ENCODE measurements at regions not wholly inside any gene's neighbourhood (a gene's known extent, or its start where the extent isn't known, plus 50 kb on each side); places are given as distances from the start of the nearest gene placed in this dataset.

GRCh38 chr11:71080239-71081097, 171.9 kb downstream of the SHANK2 start:
- Mint-ChIP-seq H3K36me3 (ENCODE audit: insufficient read depth) (peaks cover 3% of the 10 kb centered on the region), H3K4me1 (no peaks in the 10 kb centered on the region), H3K27me3 (peaks cover 23% of the 10 kb centered on the region), H3K9me3 (no peaks in the 10 kb centered on the region), H3K4me3 (no peak overlapping the region), H3K27ac (ENCODE audit: low read depth) (no peak overlapping the region)
- no peak for DNase-seq (ENCODE audit: low spot score in 2 of 2)
- ATAC-seq (replicated peaks; ENCODE audit: extremely low read depth, poor library complexity, severe bottlenecking) = no peak

DNA sequence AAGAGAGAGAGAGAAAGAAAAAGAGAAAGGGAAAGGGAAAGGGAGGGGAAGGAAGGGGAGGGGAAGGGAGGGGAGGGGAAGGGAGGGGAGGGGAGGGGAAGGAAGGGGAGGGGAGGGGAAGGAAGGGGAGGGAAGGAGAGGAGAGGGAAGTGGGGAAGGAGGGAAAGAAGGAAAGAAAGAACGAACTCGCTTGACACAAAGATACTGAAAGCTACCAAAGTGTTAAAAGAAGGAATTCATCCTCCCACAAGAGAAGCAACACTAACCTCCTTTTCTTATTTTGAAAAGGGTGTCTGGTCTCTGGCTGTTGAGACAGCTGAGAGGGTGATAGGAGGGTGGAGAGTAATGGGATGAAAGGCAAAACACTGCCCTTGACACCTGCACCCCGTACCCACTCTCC, 172.6 kb downstream of the SHANK2 start:
- ATAC-seq (replicated peaks; ENCODE audit: extremely low read depth, poor library complexity, severe bottlenecking) = no peak
- no peak overlapping the region for H3K4me3 Mint-ChIP-seq

GRCh38 chr11:71078482-71078881, 173.9 kb downstream of the SHANK2 start:
- Mint-ChIP-seq H3K4me3 (no peak overlapping the region), H3K27ac (ENCODE audit: low read depth) (no peak overlapping the region), H3K4me1 (no peaks in the 10 kb centered on the region), H3K27me3 (peaks cover 23% of the 10 kb centered on the region), H3K9me3 (no peaks in the 10 kb centered on the region), H3K36me3 (ENCODE audit: insufficient read depth) (peaks cover 3% of the 10 kb centered on the region)
- ATAC-seq (replicated peaks; ENCODE audit: extremely low read depth, poor library complexity, severe bottlenecking) = no peak
- DNase-seq (ENCODE audit: low spot score in 2 of 2) = no peak

More for the DNA sequence above, 172.6 kb downstream of the SHANK2 start:
- no peaks in the 10 kb centered on the region for H3K4me1 Mint-ChIP-seq
- peaks cover 23% of the 10 kb centered on the region for H3K27me3 Mint-ChIP-seq
- no peaks in the 10 kb centered on the region for H3K9me3 Mint-ChIP-seq
- H3K27ac Mint-ChIP-seq (ENCODE audit: low read depth) = no peak overlapping the region
- peaks cover 3% of the 10 kb centered on the region for H3K36me3 Mint-ChIP-seq (ENCODE audit: insufficient read depth)
- no peak for DNase-seq (ENCODE audit: low spot score in 2 of 2)

GRCh38 chr11:71076525-71077304, 175.7 kb downstream of the SHANK2 start:
- no peak for ATAC-seq (replicated peaks; ENCODE audit: extremely low read depth, poor library complexity, severe bottlenecking)

DNA sequence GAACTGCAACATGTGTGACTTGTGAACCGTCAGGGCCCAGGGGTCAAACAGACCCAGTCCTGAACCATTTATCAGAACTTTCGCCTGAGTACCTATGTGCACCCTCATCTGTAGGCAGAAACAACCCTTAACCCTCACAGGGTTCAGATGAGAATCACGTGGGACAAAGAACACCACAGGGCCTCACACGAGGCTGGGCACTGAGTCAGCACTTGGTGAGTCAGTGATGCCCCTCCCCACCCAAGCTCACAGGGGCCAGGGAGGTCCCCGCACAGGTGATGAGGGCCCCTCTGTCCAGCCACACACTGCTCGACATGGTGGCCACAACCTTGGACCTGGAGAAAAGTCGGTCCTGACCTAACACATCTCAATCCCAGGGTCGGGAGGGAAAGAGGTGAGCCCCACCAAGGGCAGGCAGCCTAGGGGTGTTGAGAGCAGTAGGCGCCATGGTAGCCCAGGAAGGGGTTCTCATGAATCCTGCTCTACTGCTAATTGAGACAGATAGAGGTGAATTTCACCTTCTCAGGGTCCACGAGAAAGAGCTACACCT, 176.4 kb downstream of the SHANK2 start:
- Mint-ChIP-seq H3K27me3 (peaks cover 23% of the 10 kb centered on the region), H3K36me3 (ENCODE audit: insufficient read depth) (peaks cover 1% of the 10 kb centered on the region), H3K9me3 (no peaks in the 10 kb centered on the region), H3K4me3 (no peak overlapping the region), H3K27ac (ENCODE audit: low read depth) (no peak overlapping the region), H3K4me1 (no peaks in the 10 kb centered on the region)
- no peak for ATAC-seq (replicated peaks; ENCODE audit: extremely low read depth, poor library complexity, severe bottlenecking)
- no peak for DNase-seq (ENCODE audit: low spot score in 2 of 2)

More at GRCh38 chr11:71076525-71077304, 175.7 kb downstream of the SHANK2 start:
- peak overlapping the region; percentile 24 for H3K27ac Mint-ChIP-seq (ENCODE audit: low read depth)
- H3K4me1 Mint-ChIP-seq = no peaks in the 10 kb centered on the region
- DNase-seq (ENCODE audit: low spot score in 2 of 2) = no peak
- peaks cover 3% of the 10 kb centered on the region for H3K36me3 Mint-ChIP-seq (ENCODE audit: insufficient read depth)
- H3K4me3 Mint-ChIP-seq = no peak overlapping the region
- H3K27me3 Mint-ChIP-seq = peaks cover 23% of the 10 kb centered on the region
- H3K9me3 Mint-ChIP-seq = no peaks in the 10 kb centered on the region

GRCh38 chr11:71075116-71075720, 177.2 kb downstream of the SHANK2 start:
- Mint-ChIP-seq H3K36me3 (ENCODE audit: insufficient read depth) (peaks cover 1% of the 10 kb centered on the region), H3K27ac (ENCODE audit: low read depth) (no peak overlapping the region), H3K4me3 (no peak overlapping the region), H3K9me3 (no peaks in the 10 kb centered on the region), H3K27me3 (peaks cover 23% of the 10 kb centered on the region), H3K4me1 (no peaks in the 10 kb centered on the region)
- no peak for DNase-seq (ENCODE audit: low spot score in 2 of 2)
- no peak for ATAC-seq (replicated peaks; ENCODE audit: extremely low read depth, poor library complexity, severe bottlenecking)

- Mint-ChIP-seq H3K36me3 (ENCODE audit: insufficient read depth) (peaks cover 1% of the 10 kb centered on the region), H3K4me3 (no peak overlapping the region), H3K27me3 (peaks cover 12% of the 10 kb centered on the region), H3K4me1 (no peaks in the 10 kb centered on the region), H3K27ac (ENCODE audit: low read depth) (no peak overlapping the region), H3K9me3 (no peaks in the 10 kb centered on the region)
- no peak for DNase-seq (ENCODE audit: low spot score in 2 of 2)
- ATAC-seq (replicated peaks; ENCODE audit: extremely low read depth, poor library complexity, severe bottlenecking) = no peak
These were observed 180.5 kb downstream of the SHANK2 start for GRCh38 chr11:71071736-71072509.

DNA sequence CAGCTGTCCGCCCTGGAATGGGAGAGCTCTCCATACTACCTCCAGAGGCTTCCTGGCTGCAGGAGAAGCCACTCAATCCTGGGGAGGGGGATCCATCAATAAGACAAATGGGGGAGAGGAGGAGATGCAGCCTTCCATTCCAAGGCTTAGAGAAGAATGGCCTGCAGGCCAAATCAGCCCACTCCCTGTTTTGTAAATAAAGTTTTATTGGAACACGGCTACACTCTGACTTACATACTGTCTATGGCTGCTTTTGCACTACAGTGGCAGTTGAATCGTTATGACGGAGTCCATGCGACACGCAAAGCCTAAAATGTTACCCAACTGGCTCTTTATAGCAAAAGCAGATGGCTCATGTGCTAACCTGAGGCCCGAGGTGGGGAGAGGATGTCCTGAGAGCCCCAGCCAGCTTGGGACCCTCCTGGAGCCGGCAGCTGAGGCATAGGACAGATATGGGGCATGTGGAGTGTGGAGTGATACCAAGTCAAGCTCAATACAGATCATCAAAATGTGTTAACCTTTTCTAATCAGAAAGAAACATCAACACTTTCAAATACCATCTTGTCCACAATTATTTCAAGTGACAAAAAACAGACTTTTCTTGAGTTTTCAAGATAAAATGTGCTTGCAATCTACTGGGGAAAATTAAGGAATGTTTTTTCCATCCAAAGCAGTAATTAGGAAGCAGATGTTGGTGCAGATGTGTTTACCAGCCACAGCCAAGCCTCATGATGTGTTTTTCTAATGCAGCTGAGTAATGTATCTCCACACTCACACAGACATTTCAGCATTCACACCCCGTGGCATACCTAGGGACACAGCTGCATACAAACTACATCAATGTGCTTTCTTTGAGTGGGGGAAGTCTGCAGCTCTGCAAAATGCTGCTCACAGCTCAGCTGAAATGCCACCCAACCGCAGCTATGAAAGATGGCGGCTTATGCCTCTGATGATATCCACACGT, 181.6 kb downstream of the SHANK2 start:
- no peaks in the 10 kb centered on the region for H3K36me3 Mint-ChIP-seq (ENCODE audit: insufficient read depth)
- H3K4me3 Mint-ChIP-seq = no peak overlapping the region
- H3K4me1 Mint-ChIP-seq = no peaks in the 10 kb centered on the region
- H3K27ac Mint-ChIP-seq (ENCODE audit: low read depth) = no peak overlapping the region
- peaks cover under 1% of the 10 kb centered on the region for H3K27me3 Mint-ChIP-seq
- DNase-seq (ENCODE audit: low spot score in 2 of 2) (no peak), ATAC-seq (replicated peaks; ENCODE audit: extremely low read depth, poor library complexity, severe bottlenecking) (no peak)
- no peaks in the 10 kb centered on the region for H3K9me3 Mint-ChIP-seq

- no peak overlapping the region for H3K27ac Mint-ChIP-seq (ENCODE audit: low read depth)
- no peak for ATAC-seq (replicated peaks; ENCODE audit: extremely low read depth, poor library complexity, severe bottlenecking)
These were observed 183.4 kb downstream of the SHANK2 start for GRCh38 chr11:71068963-71069362.

DNA sequence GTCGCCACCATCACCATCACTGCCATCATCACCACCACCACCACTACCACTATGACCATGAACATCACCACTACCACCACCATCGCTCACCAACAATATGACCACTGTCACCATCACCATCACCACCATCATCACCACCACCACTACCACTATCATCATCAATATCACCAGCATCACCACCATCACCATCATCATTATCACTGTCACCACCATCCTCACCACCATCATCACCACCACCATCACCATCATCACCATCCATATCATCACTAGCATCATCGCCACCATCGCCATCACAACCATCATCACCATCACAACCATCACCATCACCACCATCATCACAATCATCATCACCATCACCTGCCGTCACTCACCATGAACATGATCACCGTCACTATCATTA, 184.6 kb downstream of the SHANK2 start:
- Mint-ChIP-seq H3K27me3 (peaks cover 27% of the 10 kb centered on the region), H3K4me3 (no peak overlapping the region), H3K36me3 (ENCODE audit: insufficient read depth) (no peaks in the 10 kb centered on the region), H3K27ac (ENCODE audit: low read depth) (no peak overlapping the region), H3K4me1 (no peaks in the 10 kb centered on the region), H3K9me3 (no peaks in the 10 kb centered on the region)
- ATAC-seq (replicated peaks; ENCODE audit: extremely low read depth, poor library complexity, severe bottlenecking) (no peak), DNase-seq (ENCODE audit: low spot score in 2 of 2) (no peak)

More at GRCh38 chr11:71068963-71069362, 183.4 kb downstream of the SHANK2 start:
- Mint-ChIP-seq H3K4me1 (no peaks in the 10 kb centered on the region), H3K4me3 (no peak overlapping the region), H3K36me3 (ENCODE audit: insufficient read depth) (no peaks in the 10 kb centered on the region), H3K9me3 (no peaks in the 10 kb centered on the region), H3K27me3 (peaks cover 15% of the 10 kb centered on the region)
- DNase-seq (ENCODE audit: low spot score in 2 of 2) = no peak

- no peaks in the 10 kb centered on the region for H3K36me3 Mint-ChIP-seq (ENCODE audit: insufficient read depth)
- peaks cover 38% of the 10 kb centered on the region for H3K27me3 Mint-ChIP-seq
- no peaks in the 10 kb centered on the region for H3K4me1 Mint-ChIP-seq
- DNase-seq (ENCODE audit: low spot score in 2 of 2) (no peak), ATAC-seq (replicated peaks; ENCODE audit: extremely low read depth, poor library complexity, severe bottlenecking) (no peak)
- no peak overlapping the region for H3K27ac Mint-ChIP-seq (ENCODE audit: low read depth)
- H3K4me3 Mint-ChIP-seq = no peak overlapping the region
- no peaks in the 10 kb centered on the region for H3K9me3 Mint-ChIP-seq
These were observed 186.1 kb downstream of the SHANK2 start for GRCh38 chr11:71066311-71066710.
